Stimulated activated CD4-positive, alpha-beta T cell treated with anti-CD3 and anti-CD28 coated beads, Interleukin-12 subunit alpha, Interleukin-12 subunit beta, amount 100 ng/mL, for 48 hours (primary cell): ENCODE measurements at regions not wholly inside any gene's neighbourhood (a gene's known extent, or its start where the extent isn't known, plus 50 kb on each side); places are given as distances from the start of the nearest gene placed in this dataset.

Experiments used
- DNase-seq, 3 donors: peaks; one replicate each; pipeline ENCODE4 v3.0.0-alpha.2; 2020; ENCODE audit warnings: low read depth in 2 of 3, low spot score in 1 of 3

DNA sequence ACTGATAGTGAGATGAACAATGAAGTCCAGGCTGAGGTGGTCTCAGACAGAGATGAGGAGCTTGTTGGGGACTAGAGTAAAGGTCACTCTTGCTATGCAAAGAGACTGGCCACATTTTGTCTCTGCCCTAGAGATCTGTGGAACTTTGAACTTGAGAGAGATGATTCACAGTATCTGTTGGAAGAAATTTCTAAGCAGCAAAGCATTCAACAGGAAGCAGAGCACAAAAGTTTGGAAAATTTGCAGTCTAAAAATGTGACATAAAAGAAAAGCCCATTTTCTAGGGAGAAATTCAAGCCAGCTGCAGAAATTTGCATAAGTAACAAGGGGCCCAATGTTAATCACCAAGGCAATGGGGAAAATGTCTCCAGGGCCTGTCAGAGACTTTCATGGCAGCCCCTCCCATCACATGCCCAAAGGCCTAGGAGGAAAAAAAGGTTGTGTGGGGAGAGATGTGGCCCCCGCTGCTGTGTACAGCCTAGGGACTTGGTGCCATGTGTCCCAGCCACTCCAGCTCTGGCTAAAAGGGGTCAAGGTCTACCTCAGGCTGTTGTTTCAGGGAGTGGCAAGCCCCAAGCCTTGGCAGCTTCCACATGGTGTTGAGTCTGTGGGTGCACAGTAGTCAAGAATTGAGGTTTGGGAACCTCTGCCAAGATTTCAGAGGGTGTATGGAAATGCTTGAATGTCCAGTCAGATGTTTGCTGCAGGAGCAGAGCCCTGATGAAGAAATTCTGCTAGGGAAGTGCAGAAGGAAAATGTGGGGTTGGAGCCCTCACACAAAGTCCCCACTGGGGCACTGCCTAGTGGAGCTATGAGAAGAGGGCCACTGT, 262.8 kb downstream of the DKK2 start:
- DNase-seq, result no peak

DNA sequence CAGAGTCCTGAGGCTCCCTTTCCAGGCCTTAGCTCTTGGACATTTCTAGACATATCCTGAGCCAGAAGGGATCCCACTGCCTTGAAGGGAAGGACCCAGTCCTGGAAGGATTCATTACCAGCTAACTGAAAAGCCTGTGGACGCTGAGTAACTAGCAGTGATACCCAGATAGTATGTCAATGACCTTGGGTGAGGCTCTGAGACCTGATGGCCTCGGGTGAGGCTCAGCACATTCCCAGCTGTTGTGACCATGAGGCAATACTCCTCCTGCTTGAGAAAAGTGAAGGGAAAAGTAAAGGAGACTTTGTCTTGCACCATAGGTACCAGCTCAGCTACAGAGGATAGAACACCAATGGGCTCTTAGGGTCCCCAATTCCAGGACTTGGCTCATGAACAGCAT, 268.1 kb downstream of the DKK2 start:
- no peak for DNase-seq

DNA sequence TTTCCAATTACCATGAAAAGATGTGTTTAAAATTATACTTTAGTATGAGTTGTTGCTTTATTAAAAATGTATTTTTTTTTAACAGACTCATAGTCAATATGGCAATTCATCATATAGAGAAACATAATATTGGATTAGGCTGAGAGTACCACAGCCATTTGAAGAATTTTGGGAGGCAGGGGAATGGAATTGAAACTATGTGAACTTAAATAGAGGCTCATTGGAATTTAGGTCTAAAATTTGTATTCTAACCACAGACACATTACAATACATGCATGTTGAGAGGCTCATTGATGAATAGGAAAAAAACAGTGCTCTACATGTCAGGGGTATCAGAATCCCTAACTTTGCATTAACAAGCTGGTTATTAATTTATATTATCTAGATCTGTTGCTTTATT, 269.6 kb downstream of the DKK2 start:
- no peak for DNase-seq

DNA sequence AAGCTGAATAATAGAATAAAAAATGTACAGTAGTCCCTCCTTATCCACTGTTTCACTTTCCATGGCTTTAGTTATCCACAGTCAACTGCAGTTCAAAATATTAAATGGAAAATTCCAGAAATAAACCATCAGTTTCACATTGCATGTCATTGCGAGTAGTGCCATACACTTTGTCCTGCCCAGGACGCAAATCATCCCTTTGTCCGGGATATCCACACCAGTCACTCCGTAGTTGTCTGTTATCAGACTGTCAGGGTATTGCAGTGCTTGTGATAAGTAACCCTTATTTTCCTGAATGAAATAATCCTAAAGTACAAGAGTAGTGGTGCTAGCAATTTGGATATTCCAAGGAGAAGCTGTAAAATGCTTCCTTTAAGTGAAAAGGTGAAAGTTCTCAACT, 271.3 kb downstream of the DKK2 start:
- DNase-seq, result no peak

DNA sequence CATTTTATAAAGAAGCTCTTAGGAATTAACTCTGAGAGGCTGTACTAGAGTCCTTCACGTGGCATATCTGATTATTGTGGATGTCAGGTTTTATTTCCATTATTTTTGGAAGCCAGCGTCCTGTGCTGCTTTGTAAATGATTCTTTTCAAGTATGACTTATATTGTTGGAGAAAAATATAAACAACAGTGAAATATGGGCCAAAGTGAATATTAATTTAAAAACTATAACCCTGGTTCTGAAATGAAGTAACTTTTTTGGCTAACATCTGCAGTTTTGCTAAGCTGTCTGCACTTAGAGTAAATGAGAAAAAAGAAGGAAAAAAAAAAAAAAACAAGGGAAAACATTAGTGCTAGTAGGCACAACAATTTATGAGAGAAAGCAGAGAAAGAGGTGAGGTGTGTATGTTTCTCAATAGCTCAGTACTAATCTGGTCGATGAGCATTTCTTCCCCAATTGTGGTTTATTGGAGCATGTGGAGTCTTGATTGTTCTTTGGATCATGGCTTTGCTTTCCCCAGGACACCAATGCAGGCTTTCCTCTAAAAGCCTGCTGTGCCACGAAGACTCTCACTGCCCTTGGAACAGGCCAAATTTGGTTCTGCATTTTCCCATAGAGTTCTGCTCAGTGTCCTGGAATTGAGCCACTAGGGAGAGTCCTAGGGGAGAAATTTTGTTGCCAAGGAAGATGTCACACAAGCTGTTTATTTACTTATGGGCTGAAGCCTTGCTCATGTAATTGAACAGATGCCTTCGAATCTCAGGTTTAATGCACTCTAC, 273.3 kb downstream of the DKK2 start:
- DNase-seq, result no peak

DNA sequence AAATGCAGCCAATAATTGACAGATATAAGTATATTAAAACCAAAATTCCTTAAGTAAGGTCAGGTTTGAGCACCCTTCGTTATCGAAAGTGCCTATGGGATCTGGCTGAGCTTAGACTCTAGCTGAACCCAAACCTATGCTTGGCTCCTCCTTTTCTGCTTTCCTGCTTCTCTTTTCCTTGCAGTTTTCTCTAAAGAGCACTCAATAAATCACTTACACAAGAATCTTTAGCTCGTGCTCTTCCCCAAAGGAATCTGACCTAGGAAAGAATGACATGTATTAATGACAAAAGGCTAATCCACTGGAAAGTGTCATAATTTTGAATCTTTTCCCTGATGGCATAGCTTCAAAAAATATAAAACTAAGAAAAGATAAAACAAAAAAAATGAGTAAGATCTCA, 282.7 kb downstream of the DKK2 start:
- no peak for DNase-seq

DNA sequence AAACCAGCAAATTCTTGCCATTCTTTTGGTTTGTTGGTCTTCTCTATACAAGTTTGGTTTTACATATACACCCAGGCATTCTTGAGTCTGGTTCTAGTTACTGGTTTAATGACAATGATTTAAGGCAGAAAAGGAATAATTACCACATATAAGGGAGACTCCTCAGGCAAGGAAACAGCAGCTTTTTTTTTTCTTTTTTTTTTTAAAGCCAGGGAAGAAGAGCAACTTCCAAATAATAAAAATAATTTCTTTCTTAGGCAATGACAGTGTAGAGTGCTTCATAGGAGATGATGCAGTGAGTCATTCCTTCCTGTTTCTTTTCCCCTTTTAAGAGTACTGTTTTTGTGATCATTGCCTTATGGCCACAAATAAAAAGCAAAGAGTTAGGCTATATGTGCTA, 289.7 kb downstream of the DKK2 start:
- DNase-seq, result no peak

DNA sequence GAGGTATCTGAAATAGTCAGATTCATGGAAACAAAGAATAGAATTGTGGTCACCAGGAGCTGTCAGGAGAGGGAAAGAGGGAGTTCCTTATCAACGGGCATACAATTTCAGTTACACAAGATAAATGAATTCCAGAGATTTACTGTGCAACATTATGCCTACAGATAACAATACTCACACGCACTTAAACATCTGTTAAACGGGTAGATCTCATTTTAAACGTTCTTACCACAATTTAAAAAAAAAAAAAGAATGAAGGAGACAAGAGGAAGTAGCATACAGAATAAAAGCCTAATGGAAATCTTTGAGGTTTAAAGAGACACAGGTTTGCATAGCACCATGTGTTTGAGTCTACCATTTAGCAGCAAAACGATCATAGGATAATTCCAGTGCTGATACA, 298.0 kb downstream of the DKK2 start:
- no peak for DNase-seq

DNA sequence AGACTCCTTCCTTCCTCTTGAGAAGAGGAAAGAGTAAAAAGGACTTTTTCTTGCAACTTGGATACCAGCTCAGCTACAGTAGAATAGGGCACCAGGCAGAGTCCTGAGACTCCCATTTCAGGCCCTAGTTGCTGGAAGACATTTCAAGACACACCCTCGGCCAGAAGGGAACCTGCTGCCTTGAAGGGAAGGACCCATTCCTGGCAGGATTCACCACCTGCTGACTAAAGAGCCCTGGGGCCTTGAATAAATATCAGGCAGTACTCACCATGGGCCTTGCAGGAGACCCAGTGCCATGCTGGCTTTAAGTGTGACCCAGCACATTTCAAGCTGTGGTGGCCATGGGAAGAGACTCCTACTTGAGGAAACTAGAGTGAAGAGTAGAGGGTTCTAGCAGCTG, 317.6 kb downstream of the DKK2 start:
- DNase-seq, result no peak

DNA sequence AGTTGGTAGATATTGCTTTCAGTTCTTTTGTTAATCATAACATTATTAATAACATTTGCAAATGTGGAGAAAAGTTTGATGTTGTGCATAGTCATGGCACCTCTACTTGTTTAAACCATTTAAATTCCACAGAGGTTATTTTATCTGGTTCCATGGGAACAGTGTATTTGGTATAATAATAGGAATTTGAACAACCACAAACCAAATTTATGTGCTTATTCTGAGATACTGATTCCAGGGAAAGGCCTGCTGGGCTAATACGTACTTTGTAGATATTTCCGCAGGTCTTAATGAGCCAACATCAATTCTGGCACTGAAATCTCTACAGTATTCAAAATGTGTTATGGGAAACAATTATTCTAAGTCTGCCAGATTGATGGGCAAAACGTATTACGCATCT, 319.0 kb downstream of the DKK2 start:
- DNase-seq, result no peak

DNA sequence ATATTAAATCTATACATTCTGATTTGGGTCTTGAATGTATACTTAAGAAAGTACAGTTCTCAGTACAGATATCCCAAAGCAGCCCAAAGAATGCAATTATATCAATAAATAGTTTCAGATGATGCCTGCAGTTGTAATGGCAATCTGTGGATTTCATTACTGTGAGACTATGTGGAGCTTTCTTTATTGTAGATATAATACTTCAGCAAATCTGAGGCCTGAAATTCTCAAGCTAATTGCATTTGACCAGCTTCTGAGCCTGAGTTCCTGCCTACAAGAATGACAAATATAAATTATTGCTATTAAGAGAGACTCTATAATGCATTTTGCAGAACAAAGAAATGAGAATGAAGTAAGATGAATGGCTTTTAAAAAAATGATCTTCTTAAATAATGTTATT, 320.3 kb downstream of the DKK2 start:
- DNase-seq, result no peak

DNA sequence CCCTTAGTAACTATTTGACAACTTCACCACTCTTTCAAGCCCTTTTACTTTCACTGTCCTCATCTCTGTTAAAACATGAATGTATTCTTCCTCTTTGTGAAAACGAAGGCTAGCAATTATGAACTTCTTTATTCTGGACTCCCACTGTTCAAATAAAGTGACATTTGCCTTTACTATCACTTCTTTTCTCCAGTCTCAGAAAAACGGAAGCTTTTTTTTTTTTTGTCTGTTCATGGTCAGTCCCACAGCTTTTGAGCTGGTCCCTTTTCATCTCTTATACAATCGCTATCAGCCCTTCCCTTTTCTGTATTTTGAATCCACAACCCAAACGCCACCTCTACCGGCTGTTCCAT, 327.7 kb downstream of the DKK2 start:
- DNase-seq, result no peak

DNA sequence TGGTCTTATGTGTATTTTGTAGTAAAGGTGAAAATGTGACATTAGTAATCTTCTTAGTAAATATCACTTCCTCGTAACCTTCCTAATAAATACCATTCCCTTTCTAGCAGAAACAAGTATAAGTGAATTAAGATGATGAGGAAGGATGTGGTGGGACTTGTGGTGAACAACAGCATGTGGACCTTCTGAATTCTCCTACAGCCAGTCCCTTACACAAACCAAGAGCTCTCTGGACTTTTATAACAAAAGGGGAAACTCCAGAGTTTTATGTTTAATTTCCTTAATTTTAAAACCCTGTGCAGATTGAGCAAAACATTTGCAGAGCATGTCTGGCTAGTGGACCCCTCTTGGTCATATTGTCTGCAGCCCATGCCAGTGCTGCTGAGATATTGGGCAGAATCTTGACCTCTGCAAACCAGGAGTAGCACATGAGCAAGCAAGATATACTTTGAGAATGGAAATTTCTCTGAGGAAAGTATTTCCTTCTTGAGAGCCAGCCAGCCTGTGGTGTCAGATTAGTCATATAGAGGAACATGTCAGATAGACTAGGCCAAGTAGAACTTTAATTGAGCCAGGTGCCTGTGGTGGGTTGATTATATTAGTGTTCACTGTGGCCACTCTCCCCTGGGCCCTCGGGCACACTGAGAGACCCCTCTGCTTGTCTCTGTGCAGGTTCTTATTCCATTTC, 328.2 kb downstream of the DKK2 start:
- DNase-seq, result no peak

DNA sequence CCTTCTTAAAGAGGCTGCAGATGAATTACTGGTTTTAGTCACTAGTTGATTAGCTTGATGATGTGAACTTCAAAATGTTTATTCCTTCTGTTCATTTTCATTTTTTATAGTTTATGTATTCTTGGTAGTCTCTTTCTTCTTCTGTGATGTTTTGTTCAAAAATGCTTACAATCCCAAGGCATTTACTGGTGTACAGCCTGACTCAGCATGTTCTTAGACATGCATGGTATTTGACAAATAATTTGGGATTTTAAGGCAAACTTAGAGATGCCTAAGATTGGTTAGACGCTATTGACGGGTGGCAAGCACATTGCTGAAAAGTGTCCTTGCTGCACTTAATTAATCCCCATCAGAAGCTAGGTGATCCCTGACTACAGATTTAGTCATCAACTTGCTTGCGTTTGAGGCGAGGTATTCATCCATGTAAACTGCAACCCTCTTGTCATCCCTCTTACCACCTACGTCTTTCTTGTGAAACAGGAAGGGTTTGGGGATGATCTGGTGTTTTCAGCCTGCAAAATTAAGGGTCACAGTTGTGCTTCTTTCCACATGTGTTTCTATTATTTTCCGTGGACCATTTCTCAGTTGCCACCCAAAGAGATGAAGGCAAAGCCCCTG, 331.8 kb downstream of the DKK2 start:
- no peak for DNase-seq

DNA sequence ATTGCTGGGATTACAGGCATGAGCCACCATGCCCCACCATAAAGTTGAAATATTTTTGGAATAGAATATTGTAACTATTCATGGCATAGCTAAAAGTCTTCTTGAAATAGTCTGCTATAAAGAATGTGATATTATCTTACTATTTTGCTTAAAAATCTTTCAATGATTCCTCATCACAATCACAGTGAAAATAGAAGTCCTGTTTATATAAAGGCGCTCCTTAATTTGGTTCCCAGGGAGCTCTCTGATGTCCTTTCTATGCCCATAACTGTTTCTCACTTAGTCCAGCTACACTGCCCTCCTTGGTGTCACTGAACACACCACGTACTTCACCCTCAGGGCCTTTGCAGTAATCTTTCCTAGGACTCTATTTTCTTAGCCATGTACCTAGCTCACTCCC, 331.7 kb upstream of the GIMD1 start:
- no peak for DNase-seq

DNA sequence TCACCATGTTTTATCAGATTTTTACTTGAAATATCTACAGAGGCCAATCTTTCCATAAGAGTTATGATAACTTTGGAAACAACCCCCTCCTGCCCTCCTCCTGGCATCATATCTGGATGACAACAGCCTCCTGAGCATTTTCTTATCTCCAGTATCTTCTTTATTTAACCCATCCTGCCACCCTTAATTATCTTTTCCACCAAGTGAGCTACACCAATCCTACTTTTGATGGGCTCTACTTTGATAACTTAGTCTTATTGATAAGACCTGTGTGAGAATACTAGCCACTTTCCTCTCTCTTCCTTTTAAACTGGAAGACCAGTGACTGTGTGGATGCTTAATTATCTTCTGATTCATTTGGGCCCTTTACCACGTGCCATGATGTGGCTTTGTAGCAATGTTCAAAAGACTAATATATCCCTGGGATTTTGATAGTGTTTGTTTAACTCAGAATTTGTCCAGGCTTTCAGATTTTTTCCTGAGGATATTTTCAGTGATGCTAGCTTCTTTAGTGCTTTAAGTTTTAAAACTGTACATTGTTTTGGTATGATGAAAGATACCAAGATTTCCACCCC, 330.1 kb upstream of the GIMD1 start:
- no peak for DNase-seq

DNA sequence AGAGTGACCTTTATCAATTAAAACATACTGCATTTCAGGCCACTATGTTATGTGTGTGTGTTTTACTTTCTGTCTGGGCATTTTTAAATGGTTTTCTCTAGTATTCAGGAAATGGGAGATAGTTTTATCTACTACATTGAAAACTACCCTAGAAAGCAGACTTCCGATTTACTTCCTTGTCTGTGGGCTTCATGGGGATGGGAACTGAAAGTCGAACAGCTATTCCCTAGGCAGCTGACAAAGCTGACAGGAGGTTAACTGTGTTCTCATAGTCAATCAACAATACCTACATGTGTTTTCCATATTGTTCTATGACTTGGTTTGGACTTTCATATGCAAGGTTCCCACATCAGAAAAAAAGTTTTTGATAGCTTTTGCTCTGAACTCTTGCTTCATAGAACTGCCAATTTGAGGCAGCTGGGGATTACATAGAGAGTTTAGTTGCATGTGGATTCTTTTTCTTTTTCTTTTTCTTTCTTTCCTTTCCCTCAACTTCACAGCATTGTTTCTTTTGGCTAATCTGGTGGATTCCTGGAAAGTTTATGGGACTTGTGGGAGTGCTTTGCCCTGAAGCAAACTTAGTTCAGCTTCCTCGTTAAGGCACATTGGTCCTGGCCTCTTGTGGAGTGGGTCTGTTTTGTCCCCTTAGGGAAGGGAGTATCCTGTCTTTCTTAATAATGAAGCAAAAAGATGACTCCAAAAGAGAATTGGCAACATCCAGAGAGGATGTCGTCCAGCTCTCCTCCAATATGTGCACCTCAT, 327.1 kb upstream of the GIMD1 start:
- DNase-seq, result no peak

DNA sequence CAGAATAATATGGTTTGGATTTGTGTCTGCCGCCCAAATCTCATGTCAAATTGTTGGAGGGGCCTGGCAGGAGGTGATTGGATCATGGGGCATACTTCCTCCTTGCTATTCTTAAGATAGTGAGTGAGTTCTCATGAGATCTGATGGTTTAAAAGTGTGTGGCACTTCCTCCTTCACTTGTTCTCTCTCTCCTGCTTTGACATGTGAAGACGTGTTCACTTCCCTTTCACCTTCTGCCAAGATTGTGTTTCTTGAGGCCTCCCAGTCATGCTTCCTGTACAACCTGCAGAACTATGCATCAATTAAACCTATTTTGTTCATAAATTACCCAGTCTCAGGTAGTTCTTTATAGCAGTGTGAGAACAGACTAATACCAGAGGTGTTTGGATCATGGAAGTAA, 325.7 kb upstream of the GIMD1 start:
- DNase-seq, result no peak

DNA sequence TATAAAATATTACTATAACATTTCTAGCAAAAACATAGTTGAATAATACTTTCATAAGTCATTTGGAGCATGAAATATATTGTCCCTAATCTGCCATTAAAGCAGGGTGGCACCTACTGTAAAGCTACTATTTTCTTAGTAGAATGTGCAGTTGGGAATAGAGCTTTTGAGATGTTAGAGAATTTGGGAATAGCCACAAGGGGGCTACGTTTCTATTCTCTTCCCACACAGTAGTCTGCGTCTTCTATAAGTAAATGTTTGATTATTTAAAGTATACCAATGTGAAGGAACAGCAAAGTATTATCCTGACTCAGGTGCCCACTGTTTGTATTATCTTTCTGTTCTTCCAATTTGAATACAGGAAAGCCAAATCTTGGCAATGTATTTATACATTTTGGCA, 323.2 kb upstream of the GIMD1 start:
- no peak for DNase-seq

DNA sequence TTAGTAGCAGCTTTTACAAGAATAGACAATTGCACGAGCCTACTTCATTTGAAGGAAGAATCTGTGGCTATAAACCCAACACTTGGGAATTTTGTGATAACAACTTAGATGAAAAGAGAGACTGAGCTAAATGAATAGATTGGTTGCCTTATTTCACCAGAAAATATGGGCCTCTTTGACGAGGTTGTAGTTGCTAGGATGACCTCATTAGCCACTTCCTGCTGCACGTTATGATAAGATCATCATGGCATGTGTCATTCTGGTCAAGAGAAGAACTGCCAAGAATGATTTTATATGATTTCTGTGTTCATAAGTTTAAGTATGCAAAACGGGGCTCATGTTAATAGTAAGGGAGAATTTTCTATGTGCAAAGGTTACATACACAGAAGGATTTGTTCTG, 321.9 kb upstream of the GIMD1 start:
- DNase-seq, result no peak

DNA sequence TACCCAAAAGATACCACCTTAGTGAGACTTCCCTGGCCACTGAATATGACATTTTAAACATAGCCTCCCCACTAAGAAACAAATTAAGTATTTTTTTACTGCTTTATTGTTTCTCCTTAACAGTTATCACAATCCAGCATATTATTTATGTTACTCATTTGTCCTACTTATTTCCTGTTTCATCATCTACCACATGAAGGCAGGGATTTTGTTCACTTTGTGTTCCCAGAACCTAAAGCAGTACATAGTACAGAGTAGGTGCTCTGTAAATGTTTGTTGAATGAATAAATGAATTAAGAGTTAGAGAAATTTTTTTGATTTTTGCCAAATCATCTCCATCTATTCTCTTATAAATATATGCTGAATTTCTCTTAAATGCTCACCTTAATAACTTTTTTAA, 318.4 kb upstream of the GIMD1 start:
- no peak for DNase-seq
